CD4-positive, CD25-positive, alpha-beta regulatory T cell (primary cell): ENCODE measurements at regions not wholly inside any gene's neighbourhood (a gene's known extent, or its start where the extent isn't known, plus 50 kb on each side); places are given as distances from the start of the nearest gene placed in this dataset.

ENCODE experiments used
- ATAC-seq, 2 donors: fragments of 150-1000 bp; cut with Tn5 transposase; one replicate each; pipeline ENCODE4 v1.10.0; 2021; ENCODE audit warnings: low read depth in 2 of 2, moderate number of reproducible peaks in 2 of 2, moderate library complexity in 1 of 2
- DNase-seq, 3 donors: peaks; one replicate each; pipeline versions ENCODE4 v3.0.0 to v3.0.0-alpha.2; 2012 to 2022; ENCODE audit warnings: mixed read lengths in 1 of 3
- H3K27ac ChIP-seq: one replicate; pipeline ENCODE4 v1.7.0; 2013; ENCODE audit warnings: mild to moderate bottlenecking, low read length; ENCODE audit not compliant: insufficient read depth, poor library complexity, severe bottlenecking
- H3K27me3 ChIP-seq: one replicate; pipeline ENCODE4 v1.7.0; 2013; ENCODE audit warnings: low read length; ENCODE audit not compliant: control insufficient read depth, insufficient read depth
- H3K36me3 ChIP-seq: one replicate; pipeline ENCODE4 v1.7.0; 2013; ENCODE audit warnings: mild to moderate bottlenecking, low read length, moderate library complexity; ENCODE audit not compliant: control insufficient read depth, insufficient read depth
- H3K4me1 ChIP-seq: 2 replicates; pipeline ENCODE4 v1.7.0; 2013; ENCODE audit warnings: mild to moderate bottlenecking, low read length; ENCODE audit not compliant: insufficient read depth, control insufficient read depth, poor library complexity, severe bottlenecking
- H3K4me3 ChIP-seq: one replicate; pipeline ENCODE4 v1.7.0; 2013; ENCODE audit warnings: low read depth, mild to moderate bottlenecking, low read length, moderate library complexity
- H3K9me3 ChIP-seq, 2 experiments: 1 replicate in 1 of 2; 2 replicates in 1 of 2; pipeline ENCODE4 v1.7.0; 2013; ENCODE audit warnings: low read length in 2 of 2, mild to moderate bottlenecking in 1 of 2, moderate library complexity in 1 of 2; ENCODE audit not compliant: control insufficient read depth in 2 of 2
- H3K27ac Mint-ChIP-seq, 3 donors: one replicate each; pipeline ENCODE4 v1.8.0; 2020 to 2022; ENCODE audit warnings: mild to moderate bottlenecking in 3 of 3, mixed read lengths in 3 of 3, moderate library complexity in 2 of 3
- H3K27me3 Mint-ChIP-seq: one replicate; pipeline ENCODE4 v1.8.0; 2022; ENCODE audit warnings: mild to moderate bottlenecking, mixed read lengths
- H3K36me3 Mint-ChIP-seq: one replicate; pipeline ENCODE4 v1.8.0; 2020; ENCODE audit warnings: mixed read lengths
- H3K4me1 Mint-ChIP-seq, 4 donors: one replicate each; pipeline ENCODE4 v1.8.0; 2020 to 2022; ENCODE audit warnings: mixed read lengths in 4 of 4, mild to moderate bottlenecking in 1 of 4
- H3K4me3 Mint-ChIP-seq, 4 donors: one replicate each; pipeline ENCODE4 v1.8.0; 2020 to 2022; ENCODE audit warnings: mild to moderate bottlenecking in 4 of 4, mixed read lengths in 4 of 4, moderate library complexity in 3 of 4
- H3K9me3 Mint-ChIP-seq, 7 donors: one replicate each; pipeline ENCODE4 v1.8.0; 2020 to 2022; ENCODE audit warnings: mixed read lengths in 7 of 7, mild to moderate bottlenecking in 3 of 7, moderate library complexity in 2 of 7

- ATAC-seq, result no peak
- Mint-ChIP-seq H3K9me3 (peaks cover 0 to 6% (median 0%) of the 10 kb centered on the region in 7 donors), H3K4me1 (no peaks in the 10 kb centered on the region), H3K27me3 (peaks cover 4% of the 10 kb centered on the region), H3K4me3 (no peak overlapping the region), H3K36me3 (no peaks in the 10 kb centered on the region), H3K27ac (no peak overlapping the region)
- Histone ChIP-seq H3K27me3 (no peaks in the 10 kb centered on the region), H3K4me1 (no peaks in the 10 kb centered on the region), H3K36me3 (no peaks in the 10 kb centered on the region), H3K27ac (no peak overlapping the region), H3K4me3 (no peak overlapping the region), H3K9me3 (no peaks in the 10 kb centered on the region)
- DNase-seq, result no peak
Measured at GRCh38 chr5:4831325-4831724, 308.8 kb upstream of the ADAMTS16 start.

- Histone ChIP-seq H3K4me3 (no peak overlapping the region), H3K9me3 (no peaks in the 10 kb centered on the region), H3K36me3 (no peaks in the 10 kb centered on the region), H3K27ac (no peak overlapping the region), H3K27me3 (no peaks in the 10 kb centered on the region), H3K4me1 (no peaks in the 10 kb centered on the region)
- ATAC-seq (no peak), DNase-seq (no peak)
- Mint-ChIP-seq H3K36me3 (no peaks in the 10 kb centered on the region), H3K4me1 (no peaks in the 10 kb centered on the region), H3K4me3 (no peak overlapping the region), H3K9me3 (peaks cover 0 to 6% (median 0%) of the 10 kb centered on the region in 7 donors), H3K27ac (no peak overlapping the region), H3K27me3 (peaks cover 4% of the 10 kb centered on the region)
Measured at GRCh38 chr5:4832471-4832870, 307.7 kb upstream of the ADAMTS16 start.

- no peaks in the 10 kb centered on the region for H3K27me3 ChIP-seq
- Mint-ChIP-seq H3K36me3 (no peaks in the 10 kb centered on the region), H3K4me1 (no peaks in the 10 kb centered on the region), H3K27ac (no peak overlapping the region), H3K27me3 (peaks cover 4% of the 10 kb centered on the region), H3K4me3 (no peak overlapping the region), H3K9me3 (peaks cover 0 to 6% (median 0%) of the 10 kb centered on the region in 7 donors)
- no peak for DNase-seq
- no peak overlapping the region for H3K4me3 ChIP-seq
- no peak for ATAC-seq
- no peaks in the 10 kb centered on the region for H3K4me1 ChIP-seq
- H3K27ac ChIP-seq, result no peak overlapping the region
- H3K9me3 ChIP-seq, result no peaks in the 10 kb centered on the region
- no peaks in the 10 kb centered on the region for H3K36me3 ChIP-seq
Measured at GRCh38 chr5:4833104-4833738, 306.9 kb upstream of the ADAMTS16 start.

- DNase-seq (no peak), ATAC-seq (no peak)
- H3K27me3 Mint-ChIP-seq, result peaks cover 4% of the 10 kb centered on the region
- Histone ChIP-seq H3K27ac (no peak overlapping the region), H3K4me1 (no peaks in the 10 kb centered on the region), H3K36me3 (no peaks in the 10 kb centered on the region), H3K27me3 (no peaks in the 10 kb centered on the region), H3K9me3 (no peaks in the 10 kb centered on the region), H3K4me3 (no peak overlapping the region)
- no peaks in the 10 kb centered on the region for H3K4me1 Mint-ChIP-seq
- no peaks in the 10 kb centered on the region for H3K36me3 Mint-ChIP-seq
- H3K9me3 Mint-ChIP-seq, result peaks cover under 1 to 14% (median 5%) of the 10 kb centered on the region in 7 donors
- H3K27ac Mint-ChIP-seq, result no peak overlapping the region
- no peak overlapping the region for H3K4me3 Mint-ChIP-seq
Measured at GRCh38 chr5:4837489-4838058, 302.6 kb upstream of the ADAMTS16 start.

GRCh38 chr5:4845221-4845620 lies 294.9 kb upstream of the ADAMTS16 start:
- no peak for DNase-seq

GRCh38 chr5:4847766-4848165 lies 292.4 kb upstream of the ADAMTS16 start:
- no peaks in the 10 kb centered on the region for H3K36me3 ChIP-seq
- no peak overlapping the region for H3K27ac Mint-ChIP-seq
- no peak for DNase-seq
- ATAC-seq, result no peak
- H3K4me3 Mint-ChIP-seq, result no peak overlapping the region
- H3K4me1 Mint-ChIP-seq, result no peaks in the 10 kb centered on the region
- H3K36me3 Mint-ChIP-seq, result no peaks in the 10 kb centered on the region
- peaks cover 0 to 13% (median 5%) of the 10 kb centered on the region in 7 donors for H3K9me3 Mint-ChIP-seq
- no peaks in the 10 kb centered on the region for H3K9me3 ChIP-seq
- H3K27ac ChIP-seq, result no peak overlapping the region
- H3K4me3 ChIP-seq, result no peak overlapping the region
- no peaks in the 10 kb centered on the region for H3K4me1 ChIP-seq
- H3K27me3 ChIP-seq, result no peaks in the 10 kb centered on the region
- H3K27me3 Mint-ChIP-seq, result no peaks in the 10 kb centered on the region

More at GRCh38 chr5:4845221-4845620, 294.9 kb upstream of the ADAMTS16 start:
- Histone ChIP-seq H3K27me3 (no peaks in the 10 kb centered on the region), H3K4me1 (no peaks in the 10 kb centered on the region), H3K9me3 (no peaks in the 10 kb centered on the region), H3K27ac (no peak overlapping the region), H3K4me3 (no peak overlapping the region), H3K36me3 (no peaks in the 10 kb centered on the region)
- ATAC-seq, result no peak
- Mint-ChIP-seq H3K36me3 (no peaks in the 10 kb centered on the region), H3K27ac (no peak overlapping the region), H3K4me1 (no peaks in the 10 kb centered on the region), H3K9me3 (peaks cover 0 to 21% (median 2%) of the 10 kb centered on the region in 7 donors), H3K27me3 (no peaks in the 10 kb centered on the region), H3K4me3 (no peak overlapping the region)

GRCh38 chr5:4855036-4855435 lies 285.1 kb upstream of the ADAMTS16 start:
- H3K36me3 Mint-ChIP-seq, result no peaks in the 10 kb centered on the region
- H3K27me3 ChIP-seq, result no peaks in the 10 kb centered on the region
- no peaks in the 10 kb centered on the region for H3K36me3 ChIP-seq
- DNase-seq (no peak), ATAC-seq (no peak)
- H3K9me3 ChIP-seq, result peaks cover 0 to 2% of the 10 kb centered on the region in 2 experiments
- H3K9me3 Mint-ChIP-seq, result peaks cover 0 to 7% (median 3%) of the 10 kb centered on the region in 7 donors
- H3K4me3 ChIP-seq, result no peak overlapping the region
- H3K27ac ChIP-seq, result no peak overlapping the region
- no peak overlapping the region for H3K27ac Mint-ChIP-seq
- H3K4me1 ChIP-seq, result no peaks in the 10 kb centered on the region
- H3K4me3 Mint-ChIP-seq, result no peak overlapping the region
- peaks cover 4% of the 10 kb centered on the region for H3K27me3 Mint-ChIP-seq
- H3K4me1 Mint-ChIP-seq, result no peaks in the 10 kb centered on the region

- no peaks in the 10 kb centered on the region for H3K4me1 ChIP-seq
- no peak for DNase-seq
- peaks cover 0 to 2% of the 10 kb centered on the region in 2 experiments for H3K9me3 ChIP-seq
- H3K36me3 ChIP-seq, result no peaks in the 10 kb centered on the region
- no peak overlapping the region for H3K27ac ChIP-seq
- H3K27me3 Mint-ChIP-seq, result peaks cover 4% of the 10 kb centered on the region
- peaks cover 0 to 6% (median 3%) of the 10 kb centered on the region in 7 donors for H3K9me3 Mint-ChIP-seq
- no peaks in the 10 kb centered on the region for H3K36me3 Mint-ChIP-seq
- no peaks in the 10 kb centered on the region for H3K27me3 ChIP-seq
- no peak for ATAC-seq
- H3K4me3 ChIP-seq, result no peak overlapping the region
- H3K4me1 Mint-ChIP-seq, result no peaks in the 10 kb centered on the region
- H3K27ac Mint-ChIP-seq, result no peak overlapping the region
- no peak overlapping the region for H3K4me3 Mint-ChIP-seq
Measured at GRCh38 chr5:4855880-4856279, 284.2 kb upstream of the ADAMTS16 start.
